K562 (cell line): ENCODE measurements at regions not wholly inside any gene's neighbourhood (a gene's known extent, or its start where the extent isn't known, plus 50 kb on each side); places are given as distances from the start of the nearest gene placed in this dataset.

ENCODE experiments used
- ARID3A ChIP-seq: IDR thresholded peaks from 2 replicates; pipeline ENCODE4 v1.6.1; 2012; ENCODE audit warnings: low read depth, low read length, improper control_type of control experiment, borderline replicate concordance
- BCLAF1 ChIP-seq, 2 experiments: fragments of 450-650 bp in 1 of 2; IDR thresholded peaks; 2 replicates each; pipeline ENCODE4 v1.6.1; 2011 to 2017; ENCODE audit warnings: low read depth in 2 of 2, antibody characterized with exemption in 1 of 2, borderline replicate concordance in 1 of 2, low read length in 1 of 2, mild to moderate bottlenecking in 1 of 2, mixed read lengths in 1 of 2; ENCODE audit not compliant: control insufficient read depth in 1 of 2
- BRCA1 ChIP-seq, 2 experiments: fragments of 450-650 bp in 1 of 2; sonication (generic) in 1 of 2; formaldehyde crosslinking in 1 of 2; IDR thresholded peaks; 2 replicates each; pipeline versions ENCODE4 v1.5.0 to v1.6.1; 2017 to 2020; ENCODE audit warnings: mild to moderate bottlenecking in 1 of 2, missing genetic modification reagents in 1 of 2
- CHCHD3 ChIP-seq: fragments of 250-450 bp; sonication (Bioruptor Pico); IDR thresholded peaks from 2 replicates; pipeline ENCODE4 v2.1.2; 2022; ENCODE audit warnings: mild to moderate bottlenecking
- ETS1 ChIP-seq: conservative IDR thresholded peaks from 2 replicates; pipeline ENCODE4 v1.6.1; 2011; ENCODE audit warnings: low read depth, mild to moderate bottlenecking, low read length; ENCODE audit not compliant: control insufficient read depth
- EWSR1 ChIP-seq: fragments of 450-650 bp; IDR thresholded peaks from 2 replicates; pipeline ENCODE4 v1.6.1; 2018; ENCODE audit warnings: borderline replicate concordance, mild to moderate bottlenecking, low read depth, moderate library complexity; ENCODE audit not compliant: partially characterized antibody
- FOXK1 ChIP-seq: sonication (generic); formaldehyde crosslinking; IDR thresholded peaks from 2 replicates; pipeline ENCODE4 v1.8.0; 2022; ENCODE audit warnings: missing genetic modification reagents, mild to moderate bottlenecking, borderline replicate concordance
- IRF1 ChIP-seq: sonication (generic); formaldehyde crosslinking; IDR thresholded peaks from 2 replicates; pipeline ENCODE4 v1.8.0; 2022; ENCODE audit warnings: missing genetic modification reagents, mild to moderate bottlenecking, borderline replicate concordance
- TCF7 ChIP-seq: sonication (generic); IDR thresholded peaks from 2 replicates; pipeline ENCODE4 v1.6.1; 2016; ENCODE audit warnings: antibody characterized with exemption, borderline replicate concordance
- YY1 ChIP-seq, 3 experiments: IDR thresholded peaks; 2 replicates each; pipeline ENCODE4 v1.6.1; 2011; ENCODE audit warnings: low read length in 2 of 3, mild to moderate bottlenecking in 2 of 3, moderate library complexity in 2 of 3, borderline replicate concordance in 1 of 3, control low read depth in 1 of 3, low read depth in 1 of 3; ENCODE audit not compliant: insufficient read depth in 3 of 3, insufficient replicate concordance in 2 of 3, control insufficient read depth in 1 of 3, insufficient read length in 1 of 3; ENCODE audit errors: extremely low read depth in 1 of 3
- ZNF174 ChIP-seq: fragments of 250-450 bp; sonication (Bioruptor Pico); IDR thresholded peaks from 2 replicates; pipeline ENCODE4 v1.4.0; 2020; ENCODE audit warnings: mild to moderate bottlenecking
- ZNF274 ChIP-seq: IDR thresholded peaks from 2 replicates; pipeline ENCODE4 v1.6.1; 2011; ENCODE audit warnings: low read depth, mild to moderate bottlenecking, low read length, moderate library complexity, borderline replicate concordance

GRCh38 chr7:46449743-46450142, 528.7 kb upstream of the IGFBP3 start:
- no peak for TF ChIP-seq ZNF274
- TF ChIP-seq CHCHD3 (CRISPR knock-in tag) = no peak
- TF ChIP-seq ARID3A = no peak
- no peak for TF ChIP-seq ETS1
- no peak for TF ChIP-seq FOXK1
- TF ChIP-seq BRCA1 (IDR thresholded peaks at IDR 0.05) = no peak
- no peak for TF ChIP-seq BRCA1 (CRISPR knock-in tag; IDR thresholded peaks at IDR 0.05)
- TF ChIP-seq TCF7 = no peak
- TF ChIP-seq ZNF174 (CRISPR knock-in tag) = no peak
- no peak for TF ChIP-seq YY1 (IDR thresholded peaks at IDR 0.05; ENCODE audit: borderline replicate concordance in 1 of 3, control insufficient read depth in 1 of 3, extremely low read depth in 1 of 3, insufficient read depth in 3 of 3, insufficient read length in 1 of 3, insufficient replicate concordance in 2 of 3, low read depth in 1 of 3, low read length in 2 of 3)
- no peak for TF ChIP-seq EWSR1
- TF ChIP-seq IRF1 (CRISPR knock-in tag) = no peak
- no peak for TF ChIP-seq BCLAF1 (IDR thresholded peaks at IDR 0.05; ENCODE audit: borderline replicate concordance in 1 of 2, control insufficient read depth in 1 of 2, low read depth in 2 of 2, low read length in 1 of 2)
